ENCODE measurements at regions not wholly inside any gene's neighbourhood (a gene's known extent, or its start where the extent isn't known, plus 50 kb on each side); places are given as distances from the start of the nearest gene placed in this dataset.

GRCh38 chr10:130719448-130719752 is 583.2 kb downstream of the GLRX3 start:
- no peaks in the 10 kb centered on the region for H4K20me1 ChIP-seq (ENCODE audit: insufficient read depth, low read length, poor library complexity, severe bottlenecking)
- H3K36me3 ChIP-seq (ENCODE audit: insufficient read depth, low read length), result no peaks in the 10 kb centered on the region
- no peaks in the 10 kb centered on the region for H3K4me1 ChIP-seq (ENCODE audit: insufficient read depth, low read length, poor library complexity, severe bottlenecking)
- H3K27me3 ChIP-seq (ENCODE audit: insufficient read depth, low read length, poor library complexity, severe bottlenecking), result no peaks in the 10 kb centered on the region
- H3K4me2 ChIP-seq (ENCODE audit: low read depth, low read length, poor library complexity, severe bottlenecking), result no peak overlapping the region
- peaks cover 7% of the 10 kb centered on the region; the same call in 1 of the 2 replicates for H3K9me3 ChIP-seq (ENCODE audit: insufficient read depth, low read depth, low read length)
- no peak overlapping the region for H3K4me3 ChIP-seq (ENCODE audit: low read length, poor library complexity, severe bottlenecking)
- H3K9ac ChIP-seq (ENCODE audit: low read depth, low read length, poor library complexity, severe bottlenecking), result no peak overlapping the region
- TF ChIP-seq, protein P1, sequence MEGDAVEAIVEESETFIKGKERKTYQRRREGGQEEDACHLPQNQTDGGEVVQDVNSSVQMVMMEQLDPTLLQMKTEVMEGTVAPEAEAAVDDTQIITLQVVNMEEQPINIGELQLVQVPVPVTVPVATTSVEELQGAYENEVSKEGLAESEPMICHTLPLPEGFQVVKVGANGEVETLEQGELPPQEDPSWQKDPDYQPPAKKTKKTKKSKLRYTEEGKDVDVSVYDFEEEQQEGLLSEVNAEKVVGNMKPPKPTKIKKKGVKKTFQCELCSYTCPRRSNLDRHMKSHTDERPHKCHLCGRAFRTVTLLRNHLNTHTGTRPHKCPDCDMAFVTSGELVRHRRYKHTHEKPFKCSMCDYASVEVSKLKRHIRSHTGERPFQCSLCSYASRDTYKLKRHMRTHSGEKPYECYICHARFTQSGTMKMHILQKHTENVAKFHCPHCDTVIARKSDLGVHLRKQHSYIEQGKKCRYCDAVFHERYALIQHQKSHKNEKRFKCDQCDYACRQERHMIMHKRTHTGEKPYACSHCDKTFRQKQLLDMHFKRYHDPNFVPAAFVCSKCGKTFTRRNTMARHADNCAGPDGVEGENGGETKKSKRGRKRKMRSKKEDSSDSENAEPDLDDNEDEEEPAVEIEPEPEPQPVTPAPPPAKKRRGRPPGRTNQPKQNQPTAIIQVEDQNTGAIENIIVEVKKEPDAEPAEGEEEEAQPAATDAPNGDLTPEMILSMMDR (conservative IDR thresholded peaks at IDR 0.05; ENCODE audit: low read length), result no peak
- no peak for TF ChIP-seq EZH2phosphoT487 (IDR thresholded peaks at IDR 0.05; ENCODE audit: borderline replicate concordance)
- no peaks in the 10 kb centered on the region for H3F3A ChIP-seq (ENCODE audit: low read depth)
- no peaks in the 10 kb centered on the region for H3K9me2 ChIP-seq (replicated peaks; ENCODE audit: low read depth, low read length)
- H3K79me2 ChIP-seq (ENCODE audit: insufficient read depth, low read length), result no peaks in the 10 kb centered on the region
- H2AFZ ChIP-seq (ENCODE audit: low read length), result no peak overlapping the region

- H3K4me1 ChIP-seq (ENCODE audit: insufficient read depth, low read length, poor library complexity, severe bottlenecking), result no peaks in the 10 kb centered on the region
- no peaks in the 10 kb centered on the region for H3F3A ChIP-seq (ENCODE audit: low read depth)
- no peak overlapping the region for H2AFZ ChIP-seq (ENCODE audit: low read length)
- TF ChIP-seq, protein P1 (conservative IDR thresholded peaks at IDR 0.05; ENCODE audit: low read length), result no peak
- TF ChIP-seq EZH2phosphoT487 (IDR thresholded peaks at IDR 0.05; ENCODE audit: borderline replicate concordance), result no peak
- H3K79me2 ChIP-seq (ENCODE audit: insufficient read depth, low read length), result no peaks in the 10 kb centered on the region
- no peaks in the 10 kb centered on the region for H3K27me3 ChIP-seq (ENCODE audit: insufficient read depth, low read length, poor library complexity, severe bottlenecking)
- no peak overlapping the region for H3K4me2 ChIP-seq (ENCODE audit: low read depth, low read length, poor library complexity, severe bottlenecking)
- H3K9me3 ChIP-seq (ENCODE audit: insufficient read depth, low read depth, low read length), result peaks cover 12% of the 10 kb centered on the region; the same call in 1 of the 2 replicates
- H3K4me3 ChIP-seq (ENCODE audit: low read length, poor library complexity, severe bottlenecking), result no peak overlapping the region
- H4K20me1 ChIP-seq (ENCODE audit: insufficient read depth, low read length, poor library complexity, severe bottlenecking), result no peaks in the 10 kb centered on the region
- H3K9me2 ChIP-seq (replicated peaks; ENCODE audit: low read depth, low read length), result no peaks in the 10 kb centered on the region
- no peak overlapping the region for H3K9ac ChIP-seq (ENCODE audit: low read depth, low read length, poor library complexity, severe bottlenecking)
- H3K36me3 ChIP-seq (ENCODE audit: insufficient read depth, low read length), result no peaks in the 10 kb centered on the region
Measured at GRCh38 chr10:130720235-130720634, 584.0 kb downstream of the GLRX3 start.

GRCh38 chr10:130721971-130722370 is 585.8 kb downstream of the GLRX3 start:
- Histone ChIP-seq H3K36me3 (ENCODE audit: insufficient read depth, low read length) (no peaks in the 10 kb centered on the region), H3F3A (ENCODE audit: low read depth) (no peaks in the 10 kb centered on the region), H3K9me2 (replicated peaks; ENCODE audit: low read depth, low read length) (no peaks in the 10 kb centered on the region), H3K4me2 (ENCODE audit: low read depth, low read length, poor library complexity, severe bottlenecking) (no peak overlapping the region), H3K79me2 (ENCODE audit: insufficient read depth, low read length) (no peaks in the 10 kb centered on the region), H4K20me1 (ENCODE audit: insufficient read depth, low read length, poor library complexity, severe bottlenecking) (no peaks in the 10 kb centered on the region), H3K9me3 (ENCODE audit: insufficient read depth, low read depth, low read length) (peaks cover 11% of the 10 kb centered on the region; the same call in 1 of the 2 replicates), H3K27me3 (ENCODE audit: insufficient read depth, low read length, poor library complexity, severe bottlenecking) (no peaks in the 10 kb centered on the region), H2AFZ (ENCODE audit: low read length) (no peak overlapping the region), H3K4me1 (ENCODE audit: insufficient read depth, low read length, poor library complexity, severe bottlenecking) (no peaks in the 10 kb centered on the region), H3K4me3 (ENCODE audit: low read length, poor library complexity, severe bottlenecking) (no peak overlapping the region), H3K9ac (ENCODE audit: low read depth, low read length, poor library complexity, severe bottlenecking) (no peak overlapping the region)
- TF ChIP-seq, protein P1 (conservative IDR thresholded peaks at IDR 0.05; ENCODE audit: low read length), result no peak
- no peak for TF ChIP-seq EZH2phosphoT487 (IDR thresholded peaks at IDR 0.05; ENCODE audit: borderline replicate concordance)
